ENCODE measurements at regions not wholly inside any gene's neighbourhood (a gene's known extent, or its start where the extent isn't known, plus 50 kb on each side); places are given as distances from the start of the nearest gene placed in this dataset.

- TF ChIP-seq CTCF (IDR thresholded peaks at IDR 0.05) = no peak
- no peak for TF ChIP-seq POLR2A (IDR thresholded peaks at IDR 0.05)
Observed at GRCh38 chr9:81369121-81369520, 320.2 kb downstream of the TLE1 start.
